ENCODE measurements at regions not wholly inside any gene's neighbourhood (a gene's known extent, or its start where the extent isn't known, plus 50 kb on each side); places are given as distances from the start of the nearest gene placed in this dataset.

DNA sequence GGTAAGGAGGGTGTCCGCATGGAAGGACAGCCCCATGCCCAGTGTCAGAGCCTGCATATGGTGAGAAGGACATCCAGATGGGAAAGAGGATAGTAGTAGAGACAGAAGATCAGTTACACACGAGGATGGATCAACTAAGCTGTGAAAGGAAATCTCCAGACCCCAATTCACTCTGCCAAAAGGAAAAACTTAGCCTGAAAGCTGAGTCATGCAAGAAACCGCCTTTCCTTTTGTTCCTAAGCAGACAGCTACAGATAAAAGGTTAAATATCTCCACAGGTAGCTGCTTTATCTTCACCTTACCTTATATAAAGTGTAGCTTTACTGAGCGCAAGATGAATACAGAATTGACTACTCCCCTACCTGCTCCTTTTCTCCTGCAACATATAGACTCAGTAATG is 67.3 kb upstream of the LGALSL start:
- H2BK120ac ChIP-seq (ENCODE audit: low read depth, low read length), result no peak overlapping the region
- H2BK12ac ChIP-seq (ENCODE audit: low read length), result no peak overlapping the region
- no peak overlapping the region for H2BK5ac ChIP-seq (ENCODE audit: low read length)
- no peak overlapping the region for H3K23ac ChIP-seq (ENCODE audit: low read depth, low read length, poor library complexity)
- H3K27me3 ChIP-seq (ENCODE audit: control insufficient read depth in 3 of 3, insufficient read depth in 3 of 3, low read depth in 1 of 3, low read length in 3 of 3), result no peaks in the 10 kb centered on the region
- H3K9me3 ChIP-seq (replicated peaks in 1 of 2; ENCODE audit: control insufficient read depth in 2 of 2, insufficient read depth in 1 of 2, low read depth in 1 of 2, low read length in 2 of 2), result peaks cover 0 to 9% of the 10 kb centered on the region in 2 donors
- no peak overlapping the region for H3K27ac ChIP-seq (replicated peaks; ENCODE audit: low read length)
- no peak overlapping the region for H2AFZ ChIP-seq (ENCODE audit: low read length)
- no CpG with 5 or more reads among the region's 4 CpGs for WGBS, 2 donors (ENCODE audit: extremely low coverage in 2 of 2, insufficient read length in 2 of 2, insufficient replicate concordance in 1 of 2)
- no peak overlapping the region for H3K14ac ChIP-seq (ENCODE audit: low read length)
- H3K4ac ChIP-seq (ENCODE audit: low read length), result no peak overlapping the region
- peak overlapping the region in 1 of 2 donors; percentile 49 for H3K4me3 ChIP-seq (ENCODE audit: low read length in 2 of 2)
- no peak overlapping the region for H2AK5ac ChIP-seq (ENCODE audit: low read depth, low read length)
- no peak overlapping the region for H2BK15ac ChIP-seq (ENCODE audit: low read length)
- no peak overlapping the region for H4K91ac ChIP-seq (ENCODE audit: low read depth, low read length, poor library complexity)
- no peak overlapping the region for H3K9ac ChIP-seq (ENCODE audit: low read depth, low read length, poor library complexity)
- no peak overlapping the region for H4K8ac ChIP-seq (ENCODE audit: low read depth, low read length)
- H3K79me1 ChIP-seq (ENCODE audit: low read depth, low read length), result no peaks in the 10 kb centered on the region
- H3K18ac ChIP-seq (ENCODE audit: low read length), result peak overlapping the region; percentile 54
- H3K4me1 ChIP-seq (ENCODE audit: control insufficient read depth in 2 of 2, insufficient read depth in 1 of 2, low read depth in 1 of 2, low read length in 2 of 2), result peaks cover 2 to 3% of the 10 kb centered on the region in 2 donors
- no peaks in the 10 kb centered on the region for H3K36me3 ChIP-seq (replicated peaks in 1 of 2; ENCODE audit: control insufficient read depth in 2 of 2, insufficient read depth in 2 of 2, low read length in 2 of 2)
- DNase-seq (ENCODE audit: low spot score), result no peak
- H3K4me2 ChIP-seq (ENCODE audit: insufficient read depth, low read length, poor library complexity, severe bottlenecking), result no peak overlapping the region

DNA sequence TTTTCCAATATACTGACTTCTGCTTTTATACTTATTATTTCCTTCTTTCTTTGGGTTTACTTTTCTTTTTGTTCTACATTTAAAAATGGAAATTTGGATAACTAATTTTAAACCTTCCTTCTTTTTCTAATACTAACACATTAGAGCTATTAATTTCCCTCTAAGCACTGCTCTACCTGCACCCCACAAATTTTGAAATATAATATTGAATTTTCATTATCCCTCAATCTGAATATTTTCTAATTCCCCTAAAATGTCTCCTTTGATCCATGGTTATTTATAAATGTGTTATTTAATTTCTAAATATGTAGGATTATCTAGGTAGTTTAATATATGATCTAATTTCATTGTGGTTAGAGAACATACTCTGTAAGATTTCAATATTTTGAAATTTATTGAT is 63.4 kb upstream of the LGALSL start:
- no peak overlapping the region for H3K14ac ChIP-seq (ENCODE audit: low read length)
- no peaks in the 10 kb centered on the region for H3K79me1 ChIP-seq (ENCODE audit: low read depth, low read length)
- no peak overlapping the region for H3K4me3 ChIP-seq (ENCODE audit: low read length in 2 of 2)
- no peak overlapping the region for H2BK15ac ChIP-seq (ENCODE audit: low read length)
- no peak overlapping the region for H2AK5ac ChIP-seq (ENCODE audit: low read depth, low read length)
- no peak overlapping the region for H3K4ac ChIP-seq (ENCODE audit: low read length)
- no peak overlapping the region for H2AFZ ChIP-seq (ENCODE audit: low read length)
- H3K9ac ChIP-seq (ENCODE audit: low read depth, low read length, poor library complexity), result no peak overlapping the region
- H3K18ac ChIP-seq (ENCODE audit: low read length), result no peak overlapping the region
- no peak overlapping the region for H4K91ac ChIP-seq (ENCODE audit: low read depth, low read length, poor library complexity)
- no peak overlapping the region for H2BK120ac ChIP-seq (ENCODE audit: low read depth, low read length)
- peaks cover 0 to 1% of the 10 kb centered on the region in 2 donors for H3K4me1 ChIP-seq (ENCODE audit: control insufficient read depth in 2 of 2, insufficient read depth in 1 of 2, low read depth in 1 of 2, low read length in 2 of 2)
- no peak overlapping the region for H3K23ac ChIP-seq (ENCODE audit: low read depth, low read length, poor library complexity)
- DNase-seq (ENCODE audit: low spot score), result no peak
- H3K9me3 ChIP-seq (replicated peaks in 1 of 2; ENCODE audit: control insufficient read depth in 2 of 2, insufficient read depth in 1 of 2, low read depth in 1 of 2, low read length in 2 of 2), result peaks cover 0 to 9% of the 10 kb centered on the region in 2 donors
- no peak overlapping the region for H2BK12ac ChIP-seq (ENCODE audit: low read length)
- no peak overlapping the region for H3K4me2 ChIP-seq (ENCODE audit: insufficient read depth, low read length, poor library complexity, severe bottlenecking)
- no peaks in the 10 kb centered on the region for H3K27me3 ChIP-seq (ENCODE audit: control insufficient read depth in 3 of 3, insufficient read depth in 3 of 3, low read depth in 1 of 3, low read length in 3 of 3)
- no peak overlapping the region for H3K27ac ChIP-seq (replicated peaks; ENCODE audit: low read length)
- H4K8ac ChIP-seq (ENCODE audit: low read depth, low read length), result no peak overlapping the region
- H2BK5ac ChIP-seq (ENCODE audit: low read length), result no peak overlapping the region
- H3K36me3 ChIP-seq (replicated peaks in 1 of 2; ENCODE audit: control insufficient read depth in 2 of 2, insufficient read depth in 2 of 2, low read length in 2 of 2), result no peaks in the 10 kb centered on the region

DNA sequence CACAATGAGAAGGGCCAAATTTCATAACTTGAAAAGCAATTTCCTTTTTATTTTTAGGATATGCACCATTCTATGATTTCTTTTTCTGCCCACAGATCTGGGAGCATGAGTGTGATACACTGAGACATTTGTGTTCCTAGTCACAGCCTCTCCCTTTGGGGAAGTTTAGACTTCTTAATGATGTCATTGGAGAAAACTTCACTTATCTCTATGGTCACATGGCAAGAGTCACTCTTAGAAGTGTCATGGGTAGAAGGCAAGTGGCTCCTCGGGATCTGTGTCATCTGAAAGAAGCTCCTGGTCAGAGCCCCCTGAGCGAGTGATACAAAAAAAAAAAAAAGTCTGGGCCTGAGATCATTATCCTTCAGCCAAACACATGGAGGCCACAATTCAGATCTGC is 62.5 kb upstream of the LGALSL start:
- H3K9ac ChIP-seq (ENCODE audit: low read depth, low read length, poor library complexity), result no peak overlapping the region
- no peaks in the 10 kb centered on the region for H3K36me3 ChIP-seq (replicated peaks in 1 of 2; ENCODE audit: control insufficient read depth in 2 of 2, insufficient read depth in 2 of 2, low read length in 2 of 2)
- no peak overlapping the region for H2AFZ ChIP-seq (ENCODE audit: low read length)
- no peak overlapping the region for H3K14ac ChIP-seq (ENCODE audit: low read length)
- peaks cover 0 to 1% of the 10 kb centered on the region in 2 donors for H3K4me1 ChIP-seq (ENCODE audit: control insufficient read depth in 2 of 2, insufficient read depth in 1 of 2, low read depth in 1 of 2, low read length in 2 of 2)
- no peak overlapping the region for H3K23ac ChIP-seq (ENCODE audit: low read depth, low read length, poor library complexity)
- no peak overlapping the region for H2BK12ac ChIP-seq (ENCODE audit: low read length)
- H3K18ac ChIP-seq (ENCODE audit: low read length), result no peak overlapping the region
- H3K4me2 ChIP-seq (ENCODE audit: insufficient read depth, low read length, poor library complexity, severe bottlenecking), result no peak overlapping the region
- DNase-seq (ENCODE audit: low spot score), result no peak
- H4K8ac ChIP-seq (ENCODE audit: low read depth, low read length), result no peak overlapping the region
- no CpG with 5 or more reads among the region's 2 CpGs for WGBS, 2 donors (ENCODE audit: extremely low coverage in 2 of 2, insufficient read length in 2 of 2, insufficient replicate concordance in 1 of 2)
- peaks cover 0 to 9% of the 10 kb centered on the region in 2 donors for H3K9me3 ChIP-seq (replicated peaks in 1 of 2; ENCODE audit: control insufficient read depth in 2 of 2, insufficient read depth in 1 of 2, low read depth in 1 of 2, low read length in 2 of 2)
- no peak overlapping the region for H3K27ac ChIP-seq (replicated peaks; ENCODE audit: low read length)
- no peak overlapping the region for H3K4ac ChIP-seq (ENCODE audit: low read length)
- no peak overlapping the region for H2AK5ac ChIP-seq (ENCODE audit: low read depth, low read length)
- no peak overlapping the region for H2BK15ac ChIP-seq (ENCODE audit: low read length)
- no peak overlapping the region for H2BK5ac ChIP-seq (ENCODE audit: low read length)
- H4K91ac ChIP-seq (ENCODE audit: low read depth, low read length, poor library complexity), result no peak overlapping the region
- H2BK120ac ChIP-seq (ENCODE audit: low read depth, low read length), result no peak overlapping the region
- no peaks in the 10 kb centered on the region for H3K27me3 ChIP-seq (ENCODE audit: control insufficient read depth in 3 of 3, insufficient read depth in 3 of 3, low read depth in 1 of 3, low read length in 3 of 3)
- H3K79me1 ChIP-seq (ENCODE audit: low read depth, low read length), result no peaks in the 10 kb centered on the region
- H3K4me3 ChIP-seq (ENCODE audit: low read length in 2 of 2), result no peak overlapping the region

DNA sequence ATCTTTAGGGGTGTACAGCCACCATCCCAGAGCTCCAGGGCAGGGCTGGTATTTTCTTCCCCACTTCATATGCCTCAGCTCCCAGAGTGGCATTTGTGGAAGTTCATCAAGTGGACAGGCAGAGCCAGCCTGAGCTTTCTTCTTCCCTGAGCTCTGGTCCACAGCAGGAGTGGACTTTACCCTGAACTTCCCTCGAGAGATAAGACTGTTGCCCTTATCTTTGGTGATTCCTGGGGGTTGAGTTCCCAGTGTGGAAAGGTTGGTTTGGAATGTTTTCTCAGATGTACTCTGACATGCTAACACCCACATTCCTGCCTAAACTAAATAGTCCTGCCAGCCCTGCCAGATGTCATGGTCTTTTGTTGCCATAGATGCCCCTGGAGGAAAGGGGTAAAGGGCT is 62.0 kb upstream of the LGALSL start:
- no peak overlapping the region for H2BK15ac ChIP-seq (ENCODE audit: low read length)
- H3K18ac ChIP-seq (ENCODE audit: low read length), result no peak overlapping the region
- no peaks in the 10 kb centered on the region for H3K36me3 ChIP-seq (replicated peaks in 1 of 2; ENCODE audit: control insufficient read depth in 2 of 2, insufficient read depth in 2 of 2, low read length in 2 of 2)
- no peaks in the 10 kb centered on the region for H3K4me1 ChIP-seq (ENCODE audit: control insufficient read depth in 2 of 2, insufficient read depth in 1 of 2, low read depth in 1 of 2, low read length in 2 of 2)
- H3K27me3 ChIP-seq (ENCODE audit: control insufficient read depth in 3 of 3, insufficient read depth in 3 of 3, low read depth in 1 of 3, low read length in 3 of 3), result no peaks in the 10 kb centered on the region
- H3K79me1 ChIP-seq (ENCODE audit: low read depth, low read length), result no peaks in the 10 kb centered on the region
- WGBS, 2 donors (ENCODE audit: extremely low coverage in 2 of 2, insufficient read length in 2 of 2, insufficient replicate concordance in 1 of 2), result no CpG with 5 or more reads among the region's 1 CpG
- peaks cover 0 to 9% of the 10 kb centered on the region in 2 donors for H3K9me3 ChIP-seq (replicated peaks in 1 of 2; ENCODE audit: control insufficient read depth in 2 of 2, insufficient read depth in 1 of 2, low read depth in 1 of 2, low read length in 2 of 2)
- no peak overlapping the region for H3K9ac ChIP-seq (ENCODE audit: low read depth, low read length, poor library complexity)
- no peak overlapping the region for H2AK5ac ChIP-seq (ENCODE audit: low read depth, low read length)
- H3K23ac ChIP-seq (ENCODE audit: low read depth, low read length, poor library complexity), result no peak overlapping the region
- no peak overlapping the region for H3K14ac ChIP-seq (ENCODE audit: low read length)
- H2BK120ac ChIP-seq (ENCODE audit: low read depth, low read length), result no peak overlapping the region
- H2BK12ac ChIP-seq (ENCODE audit: low read length), result no peak overlapping the region
- H3K4me3 ChIP-seq (ENCODE audit: low read length in 2 of 2), result no peak overlapping the region
- H2BK5ac ChIP-seq (ENCODE audit: low read length), result no peak overlapping the region
- no peak for DNase-seq (ENCODE audit: low spot score)
- H4K8ac ChIP-seq (ENCODE audit: low read depth, low read length), result no peak overlapping the region
- H4K91ac ChIP-seq (ENCODE audit: low read depth, low read length, poor library complexity), result no peak overlapping the region
- no peak overlapping the region for H3K27ac ChIP-seq (replicated peaks; ENCODE audit: low read length)
- no peak overlapping the region for H3K4ac ChIP-seq (ENCODE audit: low read length)
- H2AFZ ChIP-seq (ENCODE audit: low read length), result no peak overlapping the region
- H3K4me2 ChIP-seq (ENCODE audit: insufficient read depth, low read length, poor library complexity, severe bottlenecking), result no peak overlapping the region

All from neuronal stem cell (in vitro differentiated cells).